Astrocyte of the spinal cord (primary cell): ENCODE measurements at regions not wholly inside any gene's neighbourhood (a gene's known extent, or its start where the extent isn't known, plus 50 kb on each side); places are given as distances from the start of the nearest gene placed in this dataset.
A peak's percentile ranks its signal among the peaks of the same experiment; 100 is the strongest.

Experiments
- DNase-seq: peaks from one replicate; pipeline ENCODE4 v3.0.0; 2011; ENCODE audit warnings: low read depth, low spot score
- H3K4me3 ChIP-seq: 2 replicates; pipeline ENCODE4 v1.5.1; 2011; ENCODE audit warnings: low read depth, mild to moderate bottlenecking, low read length, moderate library complexity
- CTCF ChIP-seq: IDR thresholded peaks from 2 replicates; pipeline ENCODE4 v1.5.1; 2012; ENCODE audit warnings: low read depth, mild to moderate bottlenecking, low read length, inconsistent platforms
- in situ Hi-C: cut with HindIII; loops from 2 replicates; pipeline ENCODE4 v1.10.0; 2017; ENCODE audit warnings: low sequenced_read_pairs

GRCh38 chr9:107867738-107868137, 378.2 kb upstream of the KLF4 start:
- no peak for TF ChIP-seq CTCF

GRCh38 chr9:107866711-107867311, 377.2 kb upstream of the KLF4 start:
- in situ Hi-C loops, result no loop called here
- DNase-seq, result peak; percentile 7

More at GRCh38 chr9:107867738-107868137, 378.2 kb upstream of the KLF4 start:
- in situ Hi-C loops, result no loop called here
- DNase-seq, result no peak
- no peak overlapping the region for H3K4me3 ChIP-seq

GRCh38 chr9:107863396-107863795, 373.8 kb upstream of the KLF4 start:
- no peak for DNase-seq
- in situ Hi-C loops, result no loop called here
- no peak overlapping the region for H3K4me3 ChIP-seq
- no peak for TF ChIP-seq CTCF

More at GRCh38 chr9:107866711-107867311, 377.2 kb upstream of the KLF4 start:
- H3K4me3 ChIP-seq, result no peak overlapping the region
- no peak for TF ChIP-seq CTCF

GRCh38 chr9:107862881-107863280, 373.3 kb upstream of the KLF4 start:
- in situ Hi-C loops, result no loop called here
- no peak for DNase-seq
- H3K4me3 ChIP-seq, result no peak overlapping the region
- no peak for TF ChIP-seq CTCF

- no peak overlapping the region for H3K4me3 ChIP-seq
- DNase-seq, result no peak
- TF ChIP-seq CTCF, result no peak
- in situ Hi-C loops, result no loop called here
Measured at GRCh38 chr9:107862323-107862722, 372.8 kb upstream of the KLF4 start.

GRCh38 chr9:107861075-107861474, 371.5 kb upstream of the KLF4 start:
- in situ Hi-C loops, result no loop called here
- no peak overlapping the region for H3K4me3 ChIP-seq
- no peak for TF ChIP-seq CTCF
- no peak for DNase-seq

GRCh38 chr9:107858260-107858659, 368.7 kb upstream of the KLF4 start:
- in situ Hi-C loops, result no loop called here
- no peak for DNase-seq
- no peak for TF ChIP-seq CTCF
- H3K4me3 ChIP-seq, result no peak overlapping the region
